ENCODE measurements at regions not wholly inside any gene's neighbourhood (a gene's known extent, or its start where the extent isn't known, plus 50 kb on each side); places are given as distances from the start of the nearest gene placed in this dataset.

DNA sequence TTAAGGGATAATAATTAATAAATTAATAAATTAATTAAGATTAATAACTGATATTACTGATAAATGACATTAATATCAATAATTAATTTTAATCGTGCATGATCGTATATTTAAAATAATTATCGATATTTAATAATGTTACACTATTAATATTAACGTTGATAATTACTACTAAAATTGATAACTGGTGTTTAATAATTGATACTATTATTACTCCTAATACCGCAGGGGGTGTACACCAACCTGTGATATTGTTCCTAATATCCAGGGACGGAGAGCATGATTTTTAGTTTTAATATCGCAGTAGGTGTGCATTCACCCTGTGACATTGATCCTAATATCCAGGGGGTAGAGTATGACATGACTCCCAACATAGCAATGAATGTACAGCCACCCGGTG lies 1930.8 kb downstream of the SUCLG1 start:
- no peak overlapping the region for H3K27ac ChIP-seq (ENCODE audit: low read depth, low read length, poor library complexity, severe bottlenecking)
- no peaks in the 10 kb centered on the region for H3K36me3 ChIP-seq (ENCODE audit: insufficient read depth, low read length)
- H3F3A ChIP-seq (ENCODE audit: insufficient read depth, low read length): no peaks in the 10 kb centered on the region
- H3K4me1 ChIP-seq (ENCODE audit: insufficient read depth, low read length, severe bottlenecking): no peaks in the 10 kb centered on the region
- H3K9ac ChIP-seq (ENCODE audit: low read length): no peak overlapping the region
- no peak overlapping the region for H2AFZ ChIP-seq (ENCODE audit: low read length)
- no peaks in the 10 kb centered on the region for H3K9me2 ChIP-seq (ENCODE audit: low read depth, low read length)
- H4K20me1 ChIP-seq (ENCODE audit: insufficient read depth, low read length): no peaks in the 10 kb centered on the region
- no peak overlapping the region for H3K4me2 ChIP-seq (ENCODE audit: low read length)
- H3K9me3 ChIP-seq (ENCODE audit: low read length): no peaks in the 10 kb centered on the region
- no peaks in the 10 kb centered on the region for H3K79me2 ChIP-seq (ENCODE audit: insufficient read depth, low read length)
- TF ChIP-seq EZH2 (IDR thresholded peaks at IDR 0.05; ENCODE audit: borderline replicate concordance, low read length): no peak
- TF ChIP-seq, protein P1, sequence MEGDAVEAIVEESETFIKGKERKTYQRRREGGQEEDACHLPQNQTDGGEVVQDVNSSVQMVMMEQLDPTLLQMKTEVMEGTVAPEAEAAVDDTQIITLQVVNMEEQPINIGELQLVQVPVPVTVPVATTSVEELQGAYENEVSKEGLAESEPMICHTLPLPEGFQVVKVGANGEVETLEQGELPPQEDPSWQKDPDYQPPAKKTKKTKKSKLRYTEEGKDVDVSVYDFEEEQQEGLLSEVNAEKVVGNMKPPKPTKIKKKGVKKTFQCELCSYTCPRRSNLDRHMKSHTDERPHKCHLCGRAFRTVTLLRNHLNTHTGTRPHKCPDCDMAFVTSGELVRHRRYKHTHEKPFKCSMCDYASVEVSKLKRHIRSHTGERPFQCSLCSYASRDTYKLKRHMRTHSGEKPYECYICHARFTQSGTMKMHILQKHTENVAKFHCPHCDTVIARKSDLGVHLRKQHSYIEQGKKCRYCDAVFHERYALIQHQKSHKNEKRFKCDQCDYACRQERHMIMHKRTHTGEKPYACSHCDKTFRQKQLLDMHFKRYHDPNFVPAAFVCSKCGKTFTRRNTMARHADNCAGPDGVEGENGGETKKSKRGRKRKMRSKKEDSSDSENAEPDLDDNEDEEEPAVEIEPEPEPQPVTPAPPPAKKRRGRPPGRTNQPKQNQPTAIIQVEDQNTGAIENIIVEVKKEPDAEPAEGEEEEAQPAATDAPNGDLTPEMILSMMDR (IDR thresholded peaks at IDR 0.05; ENCODE audit: low read length): no peak
- H3K27me3 ChIP-seq (ENCODE audit: insufficient read depth, low read length): no peaks in the 10 kb centered on the region
- H3K4me3 ChIP-seq (ENCODE audit: low read depth, low read length, poor library complexity, severe bottlenecking): no peak overlapping the region

DNA sequence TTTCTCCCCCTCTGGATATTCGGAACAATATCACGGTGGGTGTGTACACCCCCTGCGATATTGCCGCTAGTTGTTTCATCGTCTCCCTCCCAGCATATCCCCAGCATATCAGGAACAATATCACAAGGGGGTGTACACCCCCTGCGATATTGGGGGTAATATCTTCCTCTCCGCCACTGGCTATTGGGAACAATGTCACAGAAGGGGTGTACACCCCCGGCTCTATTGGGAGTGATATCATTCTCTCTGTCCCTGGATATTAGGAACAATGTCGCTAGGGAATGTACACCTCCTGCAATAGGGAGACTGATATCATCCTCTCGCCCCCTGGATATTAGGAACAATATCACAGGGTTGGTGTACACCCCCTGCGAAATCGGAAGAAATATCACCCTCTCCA lies 1932.0 kb downstream of the SUCLG1 start:
- no peaks in the 10 kb centered on the region for H3K36me3 ChIP-seq (ENCODE audit: insufficient read depth, low read length)
- H3K9me2 ChIP-seq (ENCODE audit: low read depth, low read length): no peaks in the 10 kb centered on the region
- H3K9me3 ChIP-seq (ENCODE audit: low read length): no peaks in the 10 kb centered on the region
- H3F3A ChIP-seq (ENCODE audit: insufficient read depth, low read length): no peaks in the 10 kb centered on the region
- H2AFZ ChIP-seq (ENCODE audit: low read length): no peak overlapping the region
- H3K27ac ChIP-seq (ENCODE audit: low read depth, low read length, poor library complexity, severe bottlenecking): no peak overlapping the region
- H3K27me3 ChIP-seq (ENCODE audit: insufficient read depth, low read length): no peaks in the 10 kb centered on the region
- no peaks in the 10 kb centered on the region for H3K79me2 ChIP-seq (ENCODE audit: insufficient read depth, low read length)
- H3K4me2 ChIP-seq (ENCODE audit: low read length): no peak overlapping the region
- TF ChIP-seq, protein P1 (IDR thresholded peaks at IDR 0.05; ENCODE audit: low read length): no peak
- TF ChIP-seq EZH2 (IDR thresholded peaks at IDR 0.05; ENCODE audit: borderline replicate concordance, low read length): no peak
- no peaks in the 10 kb centered on the region for H4K20me1 ChIP-seq (ENCODE audit: insufficient read depth, low read length)
- no peak overlapping the region for H3K9ac ChIP-seq (ENCODE audit: low read length)
- H3K4me1 ChIP-seq (ENCODE audit: insufficient read depth, low read length, severe bottlenecking): no peaks in the 10 kb centered on the region
- H3K4me3 ChIP-seq (ENCODE audit: low read depth, low read length, poor library complexity, severe bottlenecking): no peak overlapping the region

DNA sequence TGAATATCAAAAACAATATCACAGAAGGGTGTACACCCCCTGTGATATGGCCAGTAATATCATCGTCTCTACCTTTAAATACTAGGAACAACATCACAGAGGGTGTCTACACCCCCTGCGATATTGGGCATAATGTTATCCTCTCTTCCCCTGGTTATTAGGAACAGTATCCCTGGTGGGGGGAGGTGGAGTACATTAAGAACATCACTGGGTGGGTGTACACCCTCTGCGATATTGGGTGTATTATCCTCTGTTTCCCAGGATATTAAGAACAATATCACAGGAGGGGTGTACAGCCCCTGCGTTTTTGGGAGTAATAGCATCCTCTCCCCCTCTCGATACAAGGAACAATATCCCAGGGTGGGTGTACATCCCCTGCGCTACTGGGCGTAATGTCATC lies 1932.8 kb downstream of the SUCLG1 start:
- Histone ChIP-seq H3K9me2 (ENCODE audit: low read depth, low read length) (no peaks in the 10 kb centered on the region), H3F3A (ENCODE audit: insufficient read depth, low read length) (no peaks in the 10 kb centered on the region)
- TF ChIP-seq, protein P1 (IDR thresholded peaks at IDR 0.05; ENCODE audit: low read length): no peak
- no peak for TF ChIP-seq EZH2 (IDR thresholded peaks at IDR 0.05; ENCODE audit: borderline replicate concordance, low read length)

More for the DNA sequence above, 1932.8 kb downstream of the SUCLG1 start:
- Histone ChIP-seq H3K9me3 (ENCODE audit: low read length) (no peaks in the 10 kb centered on the region), H3K79me2 (ENCODE audit: insufficient read depth, low read length) (no peaks in the 10 kb centered on the region), H3K36me3 (ENCODE audit: insufficient read depth, low read length) (no peaks in the 10 kb centered on the region), H4K20me1 (ENCODE audit: insufficient read depth, low read length) (no peaks in the 10 kb centered on the region), H3K27me3 (ENCODE audit: insufficient read depth, low read length) (no peaks in the 10 kb centered on the region), H3K4me2 (ENCODE audit: low read length) (no peak overlapping the region), H3K4me3 (ENCODE audit: low read depth, low read length, poor library complexity, severe bottlenecking) (no peak overlapping the region), H2AFZ (ENCODE audit: low read length) (no peak overlapping the region), H3K4me1 (ENCODE audit: insufficient read depth, low read length, severe bottlenecking) (no peaks in the 10 kb centered on the region), H3K27ac (ENCODE audit: low read depth, low read length, poor library complexity, severe bottlenecking) (no peak overlapping the region), H3K9ac (ENCODE audit: low read length) (no peak overlapping the region)
